ENCODE measurements at regions not wholly inside any gene's neighbourhood (a gene's known extent, or its start where the extent isn't known, plus 50 kb on each side); places are given as distances from the start of the nearest gene placed in this dataset.
"Not testable (repeated sequence)": the region's sequence is repeated elsewhere in the genome, so short reads cannot be mapped to it uniquely, and the experiment has no call there.

DNA sequence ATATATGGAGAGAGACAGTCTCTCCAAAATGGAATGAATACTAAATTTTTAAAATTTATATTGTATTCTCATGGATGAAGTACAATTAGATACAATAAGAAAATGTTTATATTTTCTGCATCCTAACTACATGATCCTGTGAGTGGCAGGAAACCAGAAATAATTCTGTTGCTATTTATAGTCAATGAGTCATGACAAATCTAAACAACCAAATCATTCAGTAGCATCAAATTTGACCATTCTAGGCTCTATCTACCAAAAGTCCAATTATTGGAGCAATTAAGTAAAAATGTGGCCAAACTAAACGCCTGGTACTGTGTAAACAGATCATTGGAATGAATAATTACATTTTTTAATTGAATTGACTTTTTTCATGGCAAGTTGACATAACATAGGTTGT lies 959.8 kb downstream of the EPHA7 start:
- no peaks in the 10 kb centered on the region for H3K4me1 ChIP-seq (ENCODE audit: control insufficient read depth, insufficient read depth, low read length)
- no peaks in the 10 kb centered on the region for H3K9me3 ChIP-seq (ENCODE audit: control insufficient read depth, insufficient read depth, low read length)
- DNase-seq (ENCODE audit: low read depth, low spot score), result no peak
- no peaks in the 10 kb centered on the region for H3K36me3 ChIP-seq (ENCODE audit: control insufficient read depth, insufficient read depth, low read length)
- no CpG with 5 or more reads among the region's 1 CpG for WGBS (ENCODE audit: insufficient coverage, insufficient read length)
- H3K27me3 ChIP-seq (ENCODE audit: control insufficient read depth, insufficient read depth, low read length), result no peaks in the 10 kb centered on the region
- no peak overlapping the region for H3K27ac ChIP-seq (ENCODE audit: low read length)
- H3K4me3 ChIP-seq (ENCODE audit: low read length), result no peak overlapping the region

DNA sequence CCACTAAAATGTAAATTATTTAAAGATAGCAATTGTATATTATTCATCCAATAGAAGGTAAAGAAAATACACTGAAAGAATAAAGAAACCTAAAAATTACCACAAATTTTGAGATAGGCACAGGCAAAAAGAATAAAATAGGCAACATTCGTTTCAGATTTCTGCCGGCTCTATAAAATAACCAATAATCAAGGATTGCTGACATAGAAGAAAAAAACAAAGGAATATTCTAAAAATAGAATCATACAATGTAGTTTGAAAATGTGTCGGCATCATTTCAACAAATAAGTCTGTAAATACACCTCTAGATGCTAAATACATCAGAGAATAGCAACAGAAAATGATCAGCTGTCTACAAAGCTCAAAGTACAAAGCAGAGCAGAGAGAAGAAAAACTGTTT lies 973.3 kb downstream of the EPHA7 start:
- WGBS (ENCODE audit: insufficient coverage, insufficient read length), result no CpG with 5 or more reads among the region's 3 CpGs
- no peaks in the 10 kb centered on the region for H3K36me3 ChIP-seq (ENCODE audit: control insufficient read depth, insufficient read depth, low read length)
- no peaks in the 10 kb centered on the region for H3K27me3 ChIP-seq (ENCODE audit: control insufficient read depth, insufficient read depth, low read length)
- H3K9me3 ChIP-seq (ENCODE audit: control insufficient read depth, insufficient read depth, low read length), result no peaks in the 10 kb centered on the region
- H3K27ac ChIP-seq (ENCODE audit: low read length), result no peak overlapping the region
- H3K4me3 ChIP-seq (ENCODE audit: low read length), result no peak overlapping the region
- DNase-seq (ENCODE audit: low read depth, low spot score), result no peak
- no peaks in the 10 kb centered on the region for H3K4me1 ChIP-seq (ENCODE audit: control insufficient read depth, insufficient read depth, low read length)

DNA sequence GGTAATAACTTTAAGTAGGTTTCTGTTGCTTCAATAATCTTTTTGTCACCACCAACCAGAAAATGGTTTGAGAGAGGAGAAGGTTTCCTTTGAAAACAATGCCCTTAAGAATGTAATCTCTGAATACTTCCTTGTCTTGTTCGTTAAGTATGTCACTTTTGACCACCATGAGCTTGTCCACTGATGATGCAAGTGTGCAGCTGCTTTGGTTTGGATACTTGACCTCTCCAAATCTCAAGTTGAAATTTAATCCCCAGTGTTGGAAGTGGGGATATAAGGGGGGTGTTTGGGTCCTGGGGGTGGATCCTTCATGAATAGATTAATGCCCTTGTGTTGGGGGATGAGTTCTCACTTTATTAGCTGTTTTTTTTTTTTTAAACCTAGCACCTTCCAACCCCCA lies 985.4 kb downstream of the EPHA7 start:
- Histone ChIP-seq H3K4me1 (ENCODE audit: control insufficient read depth, insufficient read depth, low read length) (no peaks in the 10 kb centered on the region), H3K9me3 (ENCODE audit: control insufficient read depth, insufficient read depth, low read length) (no peaks in the 10 kb centered on the region), H3K36me3 (ENCODE audit: control insufficient read depth, insufficient read depth, low read length) (no peaks in the 10 kb centered on the region), H3K27ac (ENCODE audit: low read length) (no peak overlapping the region), H3K27me3 (ENCODE audit: control insufficient read depth, insufficient read depth, low read length) (no peaks in the 10 kb centered on the region), H3K4me3 (ENCODE audit: low read length) (no peak overlapping the region)
- no peak for DNase-seq (ENCODE audit: low read depth, low spot score)
- WGBS (ENCODE audit: insufficient coverage, insufficient read length), result no CpG with 5 or more reads among the region's 1 CpG

DNA sequence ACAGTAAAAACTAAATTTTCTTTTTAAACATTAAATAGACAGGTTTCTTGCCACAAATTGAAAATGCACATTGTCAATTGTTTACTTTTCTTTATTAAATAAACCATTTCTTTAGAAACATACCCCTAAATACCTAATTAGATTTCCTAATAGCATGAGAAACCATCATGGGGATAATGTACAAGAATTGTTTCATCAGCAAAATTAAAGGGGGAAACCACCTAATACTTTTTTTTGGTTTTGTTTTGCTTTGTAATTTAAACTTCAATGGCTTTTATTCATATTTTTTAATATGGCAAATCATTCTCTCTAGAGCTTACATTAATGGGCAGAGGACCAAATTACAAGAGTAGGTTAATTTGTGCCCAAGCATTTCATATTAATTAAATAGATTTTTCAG lies 987.9 kb downstream of the EPHA7 start:
- no peak overlapping the region for H3K4me3 ChIP-seq (ENCODE audit: low read length)
- DNase-seq (ENCODE audit: low read depth, low spot score), result no peak
- H3K27me3 ChIP-seq (ENCODE audit: control insufficient read depth, insufficient read depth, low read length), result no peaks in the 10 kb centered on the region
- no peaks in the 10 kb centered on the region for H3K4me1 ChIP-seq (ENCODE audit: control insufficient read depth, insufficient read depth, low read length)
- H3K27ac ChIP-seq (ENCODE audit: low read length), result no peak overlapping the region
- no peaks in the 10 kb centered on the region for H3K36me3 ChIP-seq (ENCODE audit: control insufficient read depth, insufficient read depth, low read length)
- H3K9me3 ChIP-seq (ENCODE audit: control insufficient read depth, insufficient read depth, low read length), result no peaks in the 10 kb centered on the region

DNA sequence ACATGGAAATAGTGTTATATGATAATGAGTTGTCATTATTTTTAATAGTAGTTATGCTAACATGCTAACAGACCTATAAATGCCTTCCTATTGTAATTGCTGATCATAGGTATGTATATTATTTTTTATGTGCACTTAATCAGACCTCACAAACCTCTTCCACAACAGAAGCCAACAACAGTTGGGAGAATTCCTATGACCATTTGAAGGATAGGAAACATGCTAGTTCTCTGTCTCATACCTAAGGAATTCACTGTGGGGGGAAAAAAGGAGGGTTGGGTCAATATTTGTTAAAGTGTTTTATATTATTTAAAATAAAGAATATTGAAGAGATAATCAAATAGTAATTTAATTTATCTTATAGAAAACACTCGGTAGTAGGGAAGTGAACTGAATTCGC lies 990.9 kb downstream of the EPHA7 start:
- no peaks in the 10 kb centered on the region for H3K4me1 ChIP-seq (ENCODE audit: control insufficient read depth, insufficient read depth, low read length)
- no peak overlapping the region for H3K4me3 ChIP-seq (ENCODE audit: low read length)
- H3K36me3 ChIP-seq (ENCODE audit: control insufficient read depth, insufficient read depth, low read length), result no peaks in the 10 kb centered on the region
- H3K27me3 ChIP-seq (ENCODE audit: control insufficient read depth, insufficient read depth, low read length), result no peaks in the 10 kb centered on the region
- no peaks in the 10 kb centered on the region for H3K9me3 ChIP-seq (ENCODE audit: control insufficient read depth, insufficient read depth, low read length)
- no CpG with 5 or more reads among the region's 2 CpGs for WGBS (ENCODE audit: insufficient coverage, insufficient read length)
- no peak overlapping the region for H3K27ac ChIP-seq (ENCODE audit: low read length)
- DNase-seq (ENCODE audit: low read depth, low spot score), result no peak

DNA sequence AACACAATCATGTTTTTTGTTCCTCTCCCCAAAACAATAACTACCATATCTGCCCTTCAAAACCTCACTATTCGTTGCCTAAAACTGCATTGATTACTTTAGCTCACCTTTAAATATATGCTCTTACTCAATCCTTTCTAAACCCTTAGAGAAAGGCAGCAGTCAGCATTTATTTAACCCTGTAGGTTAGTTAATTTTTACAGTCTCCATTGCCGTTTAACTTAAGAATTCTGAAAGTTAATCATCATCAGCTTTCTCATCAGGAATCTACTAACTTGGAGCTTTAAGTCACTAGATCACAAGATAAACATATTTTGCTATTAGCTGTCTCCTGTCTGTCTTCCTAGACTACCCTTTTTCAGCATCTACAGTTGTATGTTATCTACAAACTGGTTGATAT lies 991.9 kb downstream of the EPHA7 start:
- no peaks in the 10 kb centered on the region for H3K4me1 ChIP-seq (ENCODE audit: control insufficient read depth, insufficient read depth, low read length)
- WGBS (ENCODE audit: insufficient coverage, insufficient read length), result no CpG with 5 or more reads among the region's 2 CpGs
- H3K4me3 ChIP-seq (ENCODE audit: low read length), result no peak overlapping the region
- H3K36me3 ChIP-seq (ENCODE audit: control insufficient read depth, insufficient read depth, low read length), result no peaks in the 10 kb centered on the region
- DNase-seq (ENCODE audit: low read depth, low spot score), result no peak
- no peak overlapping the region for H3K27ac ChIP-seq (ENCODE audit: low read length)
- H3K27me3 ChIP-seq (ENCODE audit: control insufficient read depth, insufficient read depth, low read length), result no peaks in the 10 kb centered on the region
- H3K9me3 ChIP-seq (ENCODE audit: control insufficient read depth, insufficient read depth, low read length), result no peaks in the 10 kb centered on the region

DNA sequence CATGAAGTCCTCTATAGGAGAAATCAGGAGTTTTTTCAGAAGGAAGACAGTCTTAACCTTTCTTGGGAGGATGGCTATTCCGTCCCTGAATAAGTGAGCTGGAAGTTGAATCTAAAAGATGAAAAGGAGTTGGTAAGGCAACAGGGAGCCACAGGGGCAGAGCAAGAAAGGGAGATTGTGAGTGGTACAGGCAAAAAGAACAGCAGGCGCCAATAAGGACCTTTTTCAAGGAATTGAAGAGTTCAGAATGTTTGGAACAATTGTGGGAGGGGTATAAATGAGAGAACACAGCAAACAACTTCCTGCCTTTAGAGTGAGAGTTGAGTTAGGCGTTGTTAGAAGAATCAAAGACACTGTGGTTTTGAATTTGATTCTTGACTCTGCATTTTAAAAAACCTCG lies 1003.7 kb downstream of the EPHA7 start:
- no peak overlapping the region for H3K4me3 ChIP-seq (ENCODE audit: low read length)
- no peaks in the 10 kb centered on the region for H3K27me3 ChIP-seq (ENCODE audit: control insufficient read depth, insufficient read depth, low read length)
- no CpG with 5 or more reads among the region's 4 CpGs for WGBS (ENCODE audit: insufficient coverage, insufficient read length)

DNA sequence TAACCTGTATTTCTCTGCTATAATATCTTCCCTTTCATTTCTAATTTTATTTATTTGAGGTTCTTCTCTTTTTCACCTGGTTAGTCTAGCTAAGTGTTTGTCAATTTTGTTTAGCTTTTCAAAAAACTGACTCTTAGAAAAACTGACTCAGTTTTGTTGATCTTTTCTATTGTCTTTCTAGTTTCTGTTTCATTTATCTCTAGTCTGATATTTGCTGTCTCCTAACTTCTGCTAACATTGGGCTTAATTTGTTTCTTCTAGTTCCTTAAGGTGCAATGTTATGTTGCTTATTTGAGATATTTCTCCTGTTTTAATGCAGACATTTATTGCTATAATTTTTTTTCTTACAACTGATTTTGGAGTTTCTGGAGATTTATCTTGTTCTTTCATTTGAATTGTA lies 1011.0 kb downstream of the EPHA7 start:
- Histone ChIP-seq H3K4me3 (ENCODE audit: low read length) (no peak overlapping the region), H3K36me3 (ENCODE audit: control insufficient read depth, insufficient read depth, low read length) (no peaks in the 10 kb centered on the region), H3K27ac (ENCODE audit: low read length) (no peak overlapping the region), H3K9me3 (ENCODE audit: control insufficient read depth, insufficient read depth, low read length) (no peaks in the 10 kb centered on the region), H3K4me1 (ENCODE audit: control insufficient read depth, insufficient read depth, low read length) (no peaks in the 10 kb centered on the region), H3K27me3 (ENCODE audit: control insufficient read depth, insufficient read depth, low read length) (no peaks in the 10 kb centered on the region)
- DNase-seq (ENCODE audit: low read depth, low spot score), result no peak

More for the DNA sequence above, 1003.7 kb downstream of the EPHA7 start:
- H3K27ac ChIP-seq (ENCODE audit: low read length), result no peak overlapping the region
- no peaks in the 10 kb centered on the region for H3K36me3 ChIP-seq (ENCODE audit: control insufficient read depth, insufficient read depth, low read length)
- no peaks in the 10 kb centered on the region for H3K9me3 ChIP-seq (ENCODE audit: control insufficient read depth, insufficient read depth, low read length)
- DNase-seq (ENCODE audit: low read depth, low spot score), result no peak
- H3K4me1 ChIP-seq (ENCODE audit: control insufficient read depth, insufficient read depth, low read length), result no peaks in the 10 kb centered on the region

DNA sequence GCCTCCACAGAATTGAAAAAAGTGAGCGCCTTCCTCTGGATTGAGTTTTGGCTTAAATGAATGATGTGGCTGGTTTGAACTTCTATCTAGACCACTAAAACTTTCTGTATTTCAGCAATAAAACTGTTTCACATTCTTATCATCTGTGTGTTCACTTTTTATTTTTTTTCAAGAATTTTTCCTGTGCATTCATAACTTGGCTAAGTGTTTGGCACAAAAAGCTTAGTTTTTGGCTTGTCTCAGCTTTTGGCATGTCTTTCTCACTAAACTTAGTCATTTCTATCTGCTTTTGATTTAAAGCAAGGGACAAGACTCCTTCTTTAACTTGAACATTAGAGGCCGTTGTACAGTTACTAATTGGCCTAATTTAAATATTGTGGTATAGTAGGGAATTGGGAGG lies 1015.1 kb downstream of the EPHA7 start:
- no CpG with 5 or more reads among the region's 2 CpGs for WGBS (ENCODE audit: insufficient coverage, insufficient read length)
- Histone ChIP-seq H3K9me3 (ENCODE audit: control insufficient read depth, insufficient read depth, low read length) (no peaks in the 10 kb centered on the region), H3K4me1 (ENCODE audit: control insufficient read depth, insufficient read depth, low read length) (no peaks in the 10 kb centered on the region), H3K27me3 (ENCODE audit: control insufficient read depth, insufficient read depth, low read length) (no peaks in the 10 kb centered on the region), H3K4me3 (ENCODE audit: low read length) (no peak overlapping the region), H3K27ac (ENCODE audit: low read length) (no peak overlapping the region), H3K36me3 (ENCODE audit: control insufficient read depth, insufficient read depth, low read length) (no peaks in the 10 kb centered on the region)
- no peak for DNase-seq (ENCODE audit: low read depth, low spot score)

DNA sequence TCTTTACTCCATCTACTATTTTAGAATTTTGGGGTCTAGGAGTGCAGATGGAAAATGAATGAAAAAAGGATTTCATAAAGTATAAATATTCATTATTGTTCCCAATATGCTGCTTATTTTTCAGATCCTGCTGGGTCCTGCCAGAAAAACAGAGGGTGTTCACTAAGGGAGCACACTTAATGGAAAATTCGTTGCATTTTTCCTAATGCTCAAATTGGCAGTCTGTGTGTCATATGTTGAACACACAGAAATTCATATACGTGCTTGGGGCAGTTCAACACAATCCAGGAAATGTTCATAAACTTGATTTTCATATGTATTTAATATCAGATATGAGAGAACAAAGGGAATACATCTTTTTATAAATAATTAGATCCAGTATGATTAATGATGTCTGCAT lies 1019.4 kb downstream of the EPHA7 start:
- H3K27ac ChIP-seq (ENCODE audit: low read length), result no peak overlapping the region
- no peak for DNase-seq (ENCODE audit: low read depth, low spot score)
- no peaks in the 10 kb centered on the region for H3K27me3 ChIP-seq (ENCODE audit: control insufficient read depth, insufficient read depth, low read length)
- H3K36me3 ChIP-seq (ENCODE audit: control insufficient read depth, insufficient read depth, low read length), result no peaks in the 10 kb centered on the region
- WGBS (ENCODE audit: insufficient coverage, insufficient read length), result no CpG with 5 or more reads among the region's 2 CpGs
- H3K4me3 ChIP-seq (ENCODE audit: low read length), result no peak overlapping the region
- H3K4me1 ChIP-seq (ENCODE audit: control insufficient read depth, insufficient read depth, low read length), result no peaks in the 10 kb centered on the region
- H3K9me3 ChIP-seq (ENCODE audit: control insufficient read depth, insufficient read depth, low read length), result no peaks in the 10 kb centered on the region

DNA sequence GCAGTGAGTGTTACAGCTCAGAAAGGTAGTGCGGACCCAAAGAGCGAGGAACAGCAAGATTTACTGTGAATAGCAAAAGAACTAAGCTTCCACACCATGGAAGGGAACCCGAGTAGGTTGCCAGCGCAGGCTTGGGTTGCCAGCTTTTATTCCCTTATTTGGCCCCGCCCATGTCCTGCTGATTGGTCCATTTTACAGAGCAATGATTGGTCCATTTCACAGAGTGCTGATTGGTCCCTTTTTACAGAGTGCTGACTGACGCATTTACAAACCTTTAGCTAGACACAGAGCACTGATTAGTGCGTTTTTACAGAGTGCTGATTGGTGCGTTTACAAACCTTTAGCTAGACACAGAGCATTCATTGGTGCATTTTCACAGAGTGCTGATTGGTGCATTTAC lies 1030.7 kb downstream of the EPHA7 start:
- not testable (repeated sequence) for H3K27ac ChIP-seq (ENCODE audit: low read length)

More for the DNA sequence above, 1030.7 kb downstream of the EPHA7 start:
- H3K9me3 ChIP-seq (ENCODE audit: control insufficient read depth, insufficient read depth, low read length); H3K4me3 ChIP-seq (ENCODE audit: low read length); H3K4me1 ChIP-seq (ENCODE audit: control insufficient read depth, insufficient read depth, low read length); DNase-seq (ENCODE audit: low read depth, low spot score); H3K27me3 ChIP-seq (ENCODE audit: control insufficient read depth, insufficient read depth, low read length); H3K36me3 ChIP-seq (ENCODE audit: control insufficient read depth, insufficient read depth, low read length): not testable (repeated sequence)
- no CpG with 5 or more reads among the region's 8 CpGs for WGBS (ENCODE audit: insufficient coverage, insufficient read length)

All from iPS DF 6.9 (cell line).